DOHH2 (cell line): ENCODE measurements at regions not wholly inside any gene's neighbourhood (a gene's known extent, or its start where the extent isn't known, plus 50 kb on each side); places are given as distances from the start of the nearest gene placed in this dataset.
"Not testable (repeated sequence)": the region's sequence is repeated elsewhere in the genome, so short reads cannot be mapped to it uniquely, and the experiment has no call there.

Experiments
- CTCF ChIP-seq: fragments of 200-600 bp; sonication (generic); IDR thresholded peaks from one replicate; pipeline ENCODE4 v1.5.1; 2014; ENCODE audit warnings: antibody characterized with exemption, mild to moderate bottlenecking, low read depth, low read length; ENCODE audit not compliant: poor library complexity, severe bottlenecking
- EZH2phosphoT487 ChIP-seq: fragments of 200-600 bp; sonication (generic); IDR thresholded peaks from 2 replicates; pipeline ENCODE4 v1.6.1; 2017; ENCODE audit warnings: borderline replicate concordance, mild to moderate bottlenecking, antibody characterized with exemption, low read length, moderate library complexity, mixed read lengths

GRCh38 chr14:55796513-55796912 lies 216.5 kb downstream of the KTN1 start:
- TF ChIP-seq CTCF, EZH2phosphoT487: not testable (repeated sequence)
